ENCODE measurements at regions not wholly inside any gene's neighbourhood (a gene's known extent, or its start where the extent isn't known, plus 50 kb on each side); places are given as distances from the start of the nearest gene placed in this dataset.

- TF ChIP-seq GATA3 (IDR thresholded peaks at IDR 0.05; ENCODE audit: low read depth, low read length) = no peak
- TF ChIP-seq GATA2 (IDR thresholded peaks at IDR 0.05; ENCODE audit: low read depth, low read length) = no peak
These were observed 631.1 kb downstream of the PKHD1 start for GRCh38 chr6:51456282-51456681.

All from SH-SY5Y (cell line).